Duodenal mucosa (tissue), 2 donors: ENCODE measurements at regions not wholly inside any gene's neighbourhood (a gene's known extent, or its start where the extent isn't known, plus 50 kb on each side); places are given as distances from the start of the nearest gene placed in this dataset.

ENCODE experiments used
- H3K27ac ChIP-seq: one replicate; pipeline ENCODE4 v1.7.0; 2013; ENCODE audit warnings: low read depth, low read length
- H3K27me3 ChIP-seq, 2 donors: one replicate each; pipeline ENCODE4 v1.7.0; 2013; ENCODE audit warnings: low read length in 2 of 2, control low read depth in 1 of 2; ENCODE audit not compliant: insufficient read depth in 2 of 2, control insufficient read depth in 1 of 2
- H3K36me3 ChIP-seq, 2 donors: one replicate each; pipeline ENCODE4 v1.7.0; 2013; ENCODE audit warnings: low read length in 2 of 2, control low read depth in 1 of 2; ENCODE audit not compliant: insufficient read depth in 2 of 2, control insufficient read depth in 1 of 2
- H3K4me1 ChIP-seq, 2 donors: one replicate each; pipeline ENCODE4 v1.7.0; 2013; ENCODE audit warnings: low read length in 2 of 2, control low read depth in 1 of 2; ENCODE audit not compliant: insufficient read depth in 2 of 2, control insufficient read depth in 1 of 2
- H3K4me3 ChIP-seq, 2 donors: one replicate each; pipeline ENCODE4 v1.7.0; 2013; ENCODE audit warnings: low read length in 2 of 2, low read depth in 1 of 2
- H3K9ac ChIP-seq, 2 donors: one replicate each; pipeline ENCODE4 v1.7.0; 2013; ENCODE audit warnings: low read length in 2 of 2, low read depth in 1 of 2
- H3K9me3 ChIP-seq, 2 donors: one replicate each; pipeline ENCODE4 v1.7.0; 2013; ENCODE audit warnings: low read length in 2 of 2, control low read depth in 1 of 2; ENCODE audit not compliant: control insufficient read depth in 1 of 2

DNA sequence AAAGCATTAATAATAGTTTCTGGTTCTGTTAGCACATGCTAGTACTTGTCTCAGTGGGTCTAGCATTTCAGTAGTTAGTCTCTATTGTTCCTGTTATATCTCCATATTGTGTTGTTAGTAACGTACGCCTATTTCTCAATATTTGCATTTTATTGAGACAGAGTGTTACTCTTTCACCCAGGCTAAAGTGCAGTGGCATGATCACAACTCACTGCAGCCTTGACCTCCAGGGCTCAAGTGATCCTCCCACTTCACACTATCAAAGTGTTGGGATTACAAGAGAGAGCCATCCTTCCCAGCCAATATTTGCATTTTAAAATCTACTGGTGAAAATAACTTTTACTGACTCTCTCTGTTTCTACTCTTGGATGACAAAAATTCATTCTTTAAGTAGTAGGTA lies 154.6 kb upstream of the PRR20A start:
- H3K27ac ChIP-seq = no peak overlapping the region
- H3K36me3 ChIP-seq = no peaks in the 10 kb centered on the region
- no peak overlapping the region for H3K9ac ChIP-seq
- H3K27me3 ChIP-seq = no peaks in the 10 kb centered on the region
- H3K4me1 ChIP-seq = no peaks in the 10 kb centered on the region
- H3K9me3 ChIP-seq = no peaks in the 10 kb centered on the region
- no peak overlapping the region for H3K4me3 ChIP-seq

DNA sequence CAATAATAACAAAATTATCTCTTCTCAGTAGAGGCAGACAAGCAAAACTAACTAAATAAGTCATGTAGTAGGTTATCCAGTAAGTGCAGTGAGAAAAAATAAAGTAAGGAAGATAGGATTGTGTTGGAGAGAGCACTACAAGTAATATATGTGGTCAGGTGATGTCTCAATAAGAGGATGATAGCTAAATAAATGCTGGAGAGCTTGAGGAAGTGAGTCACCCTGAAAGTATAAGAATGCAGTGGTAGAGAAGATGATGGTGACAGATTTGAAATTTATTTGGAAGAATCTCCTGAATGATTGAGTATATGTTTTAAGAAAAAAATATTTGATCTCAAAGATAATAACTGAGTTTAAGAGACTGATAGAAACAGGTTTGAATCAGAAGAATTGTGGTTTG lies 152.2 kb upstream of the PRR20A start:
- H3K9ac ChIP-seq = no peak overlapping the region
- peaks cover 0 to 8% of the 10 kb centered on the region in 2 donors for H3K9me3 ChIP-seq
- no peak overlapping the region for H3K27ac ChIP-seq
- H3K36me3 ChIP-seq = no peaks in the 10 kb centered on the region
- no peaks in the 10 kb centered on the region for H3K27me3 ChIP-seq
- H3K4me1 ChIP-seq = no peaks in the 10 kb centered on the region
- no peak overlapping the region for H3K4me3 ChIP-seq

DNA sequence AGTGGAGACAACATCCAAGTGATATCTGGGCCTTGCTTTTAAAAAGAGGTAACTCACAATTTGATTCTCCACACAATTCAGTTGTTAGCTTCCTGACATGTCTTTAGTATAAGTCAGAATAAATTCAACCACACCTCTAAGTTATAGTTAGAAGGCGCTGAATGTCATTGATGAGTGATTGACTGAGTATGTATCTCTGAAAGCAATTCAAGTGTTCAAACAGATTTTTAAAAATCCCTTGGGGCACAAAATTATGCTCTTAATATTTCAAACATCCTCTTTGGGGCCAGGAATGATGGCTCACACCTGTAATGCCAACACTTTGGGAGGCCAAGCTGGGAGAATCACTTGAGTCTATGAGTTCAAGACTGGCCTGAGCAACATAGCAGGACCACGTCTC lies 137.0 kb upstream of the PRR20A start:
- H3K9me3 ChIP-seq = peaks cover 0 to 4% of the 10 kb centered on the region in 2 donors
- no peaks in the 10 kb centered on the region for H3K27me3 ChIP-seq
- no peak overlapping the region for H3K9ac ChIP-seq
- H3K4me1 ChIP-seq = no peaks in the 10 kb centered on the region
- no peak overlapping the region for H3K4me3 ChIP-seq
- no peak overlapping the region for H3K27ac ChIP-seq
- no peaks in the 10 kb centered on the region for H3K36me3 ChIP-seq

DNA sequence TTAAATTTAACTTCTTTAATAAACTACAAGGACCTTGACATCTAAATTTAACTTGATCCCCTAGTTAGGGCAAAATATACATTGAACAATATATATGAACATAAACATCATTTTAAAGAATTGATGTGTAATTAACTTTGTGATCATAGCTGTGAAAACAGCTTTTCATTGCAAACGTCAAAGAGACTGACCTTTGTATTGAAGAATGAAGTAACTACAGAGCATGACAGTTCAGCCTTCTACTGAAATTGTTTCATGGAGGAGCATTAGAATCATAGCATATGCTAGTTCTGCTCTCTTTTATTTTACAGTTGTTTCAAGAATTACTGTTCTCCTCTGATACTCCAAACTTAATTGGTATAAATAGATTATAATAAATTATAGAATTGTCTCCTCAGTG lies 123.4 kb upstream of the PRR20A start:
- Histone ChIP-seq H3K4me1 (no peaks in the 10 kb centered on the region), H3K9me3 (peaks cover 7 to 8% of the 10 kb centered on the region in 2 donors), H3K4me3 (no peak overlapping the region)

DNA sequence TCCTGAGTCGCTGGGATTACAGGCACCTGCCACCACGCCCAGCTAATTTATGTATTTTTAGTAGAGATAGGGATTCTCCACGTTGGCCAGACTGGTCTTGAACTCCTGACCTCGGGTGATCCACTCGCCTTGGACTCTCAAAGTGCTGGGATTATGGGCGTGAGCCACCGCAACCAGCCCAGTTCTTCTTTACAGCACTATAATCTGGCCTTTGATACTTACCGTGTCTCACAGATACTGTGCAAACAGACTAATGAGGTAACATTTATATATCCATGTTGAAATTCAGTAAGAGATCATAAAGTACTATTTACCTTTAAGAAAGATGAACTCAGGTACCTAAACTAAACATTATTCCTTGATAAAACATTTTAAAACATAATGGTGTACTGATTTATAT lies 121.8 kb upstream of the PRR20A start:
- H3K9me3 ChIP-seq = peaks cover 8 to 12% of the 10 kb centered on the region in 2 donors
- H3K27ac ChIP-seq = no peak overlapping the region
- no peak overlapping the region for H3K9ac ChIP-seq
- H3K36me3 ChIP-seq = no peaks in the 10 kb centered on the region
- no peak overlapping the region for H3K4me3 ChIP-seq
- H3K27me3 ChIP-seq = no peaks in the 10 kb centered on the region
- H3K4me1 ChIP-seq = no peaks in the 10 kb centered on the region

More for the DNA sequence above, 123.4 kb upstream of the PRR20A start:
- Histone ChIP-seq H3K9ac (no peak overlapping the region), H3K27ac (no peak overlapping the region), H3K36me3 (no peaks in the 10 kb centered on the region), H3K27me3 (no peaks in the 10 kb centered on the region)

DNA sequence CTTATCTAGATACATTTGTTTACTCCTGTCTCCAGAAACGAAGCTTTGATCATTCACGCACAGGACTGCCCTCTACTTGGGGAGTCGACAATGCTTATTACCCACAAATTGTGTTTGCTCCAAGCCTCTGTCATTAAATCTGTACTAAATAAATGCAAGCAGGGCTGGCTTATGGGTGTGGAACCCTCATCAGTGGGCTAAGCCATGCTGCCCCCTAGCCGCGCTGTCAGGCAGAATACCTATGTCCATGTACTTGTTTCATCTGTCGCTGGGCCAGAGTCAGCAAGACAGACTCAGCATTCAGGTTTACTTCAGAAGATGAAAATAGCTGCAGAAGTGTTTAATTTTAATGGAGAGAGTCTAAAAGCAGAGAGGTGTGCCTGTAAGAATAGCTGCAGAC lies 110.0 kb upstream of the PRR20A start:
- Histone ChIP-seq H3K4me3 (no peak overlapping the region), H3K9me3 (peaks cover 2 to 8% of the 10 kb centered on the region in 2 donors), H3K9ac (no peak overlapping the region), H3K4me1 (no peaks in the 10 kb centered on the region), H3K27me3 (no peaks in the 10 kb centered on the region), H3K27ac (no peak overlapping the region), H3K36me3 (no peaks in the 10 kb centered on the region)

DNA sequence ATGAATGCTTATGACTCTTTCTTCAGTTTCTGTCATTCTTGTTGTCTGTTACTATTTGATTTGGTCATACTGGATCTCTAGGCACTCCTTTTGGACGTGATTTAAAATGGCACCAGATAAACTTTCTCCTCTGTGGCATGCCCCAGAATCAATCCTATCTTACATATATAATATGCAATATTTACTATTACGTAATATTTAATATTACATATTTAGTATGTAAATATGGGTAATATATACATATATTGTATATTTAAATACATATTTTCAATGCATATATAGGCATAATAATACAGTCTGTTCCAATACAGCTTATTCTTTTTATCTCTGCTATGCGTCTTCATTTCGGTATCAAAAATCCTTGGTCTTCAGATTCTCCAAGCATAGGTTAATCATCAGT lies 104.4 kb upstream of the PRR20A start:
- Histone ChIP-seq H3K4me1 (no peaks in the 10 kb centered on the region), H3K27ac (no peak overlapping the region), H3K36me3 (no peaks in the 10 kb centered on the region), H3K27me3 (no peaks in the 10 kb centered on the region), H3K9ac (no peak overlapping the region), H3K9me3 (peaks cover 0 to 6% of the 10 kb centered on the region in 2 donors), H3K4me3 (no peak overlapping the region)

DNA sequence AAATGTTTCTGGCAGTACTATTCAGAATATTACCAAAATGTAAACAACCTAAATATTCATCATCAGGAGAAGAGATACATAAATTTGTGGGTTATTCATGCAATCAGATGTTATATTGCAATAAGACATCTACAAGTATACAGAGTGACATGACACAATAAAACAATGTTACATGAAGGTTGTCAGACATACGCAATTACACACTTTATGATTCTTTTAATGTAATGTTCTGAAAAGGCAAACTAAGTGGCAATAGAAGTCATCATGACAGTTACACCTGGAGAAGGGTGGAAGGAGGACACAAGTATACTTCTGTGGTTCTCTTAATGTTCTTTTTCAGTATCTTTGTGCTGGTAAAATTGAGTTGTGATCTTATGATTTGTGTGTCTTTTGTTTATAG lies 95.8 kb upstream of the PRR20A start:
- Histone ChIP-seq H3K36me3 (no peaks in the 10 kb centered on the region), H3K27me3 (no peaks in the 10 kb centered on the region), H3K9me3 (peaks cover 0 to 15% of the 10 kb centered on the region in 2 donors), H3K4me3 (no peak overlapping the region), H3K4me1 (no peaks in the 10 kb centered on the region), H3K27ac (no peak overlapping the region), H3K9ac (no peak overlapping the region)

DNA sequence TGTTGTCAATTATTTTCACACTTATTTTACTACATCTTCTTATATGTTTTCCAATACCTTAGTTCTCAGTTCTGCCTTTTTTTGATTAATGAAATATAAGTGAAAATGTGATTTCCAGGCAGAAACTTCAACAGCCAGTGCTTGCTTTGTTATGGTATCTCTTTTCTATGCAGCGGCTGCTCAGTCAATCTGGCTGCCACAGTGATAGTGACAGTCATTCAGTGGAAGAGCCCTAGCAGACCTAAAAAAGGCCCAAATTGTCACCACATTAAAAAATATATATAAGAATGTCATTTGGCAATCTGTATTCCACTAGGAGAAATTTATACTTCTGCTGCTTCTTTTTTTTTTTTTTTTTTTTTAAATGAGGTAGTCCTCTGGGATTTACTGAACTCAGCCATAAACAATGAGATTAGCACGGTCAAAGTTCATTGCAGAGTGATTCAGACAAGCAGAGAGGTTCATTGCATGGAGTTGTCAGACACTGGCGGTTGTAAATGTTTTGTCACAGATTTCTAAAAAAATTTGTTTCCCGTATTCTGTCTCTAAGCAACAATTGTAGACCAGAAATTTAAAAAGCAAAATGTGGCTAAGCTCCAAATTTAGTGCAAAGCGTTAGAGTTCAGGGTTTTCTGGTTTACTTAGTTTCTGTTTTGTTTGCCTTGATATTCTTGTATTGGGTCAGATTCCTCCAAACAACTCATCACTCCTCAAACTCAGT lies 94.7 kb upstream of the PRR20A start:
- no peak overlapping the region for H3K9ac ChIP-seq

DNA sequence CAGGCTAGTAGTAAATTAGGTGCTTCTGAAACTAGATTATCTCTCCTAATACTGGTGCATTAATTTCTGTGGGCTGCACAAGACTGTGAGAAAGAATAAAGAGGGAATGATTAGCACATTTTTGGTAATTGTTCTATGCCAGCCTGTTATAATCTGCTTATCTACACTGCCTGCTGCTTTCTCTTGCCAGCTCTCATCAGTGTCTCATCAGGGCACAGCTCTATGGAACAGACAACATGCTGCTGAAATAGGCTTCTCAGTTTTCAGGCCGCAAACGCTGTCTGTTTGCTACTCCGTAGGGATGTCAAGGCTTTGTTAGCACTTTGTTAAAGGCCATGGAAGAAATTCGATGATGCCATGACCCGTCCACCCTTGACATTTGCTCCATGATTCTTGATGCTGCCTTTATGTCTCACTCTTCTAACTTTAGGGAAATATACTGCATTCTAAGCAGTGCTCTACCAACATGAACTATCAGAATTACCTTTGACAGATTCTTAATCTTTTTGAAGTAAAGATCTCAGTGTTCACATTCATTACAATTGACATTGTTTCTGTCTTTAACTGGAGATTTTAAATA lies 84.0 kb upstream of the PRR20A start:
- Histone ChIP-seq H3K4me3 (no peak overlapping the region), H3K27ac (no peak overlapping the region), H3K36me3 (no peaks in the 10 kb centered on the region), H3K4me1 (no peaks in the 10 kb centered on the region), H3K27me3 (no peaks in the 10 kb centered on the region), H3K9me3 (no peaks in the 10 kb centered on the region), H3K9ac (no peak overlapping the region)

More for the DNA sequence above, 94.7 kb upstream of the PRR20A start:
- Histone ChIP-seq H3K27me3 (no peaks in the 10 kb centered on the region), H3K9me3 (peaks cover 0 to 22% of the 10 kb centered on the region in 2 donors), H3K4me1 (no peaks in the 10 kb centered on the region), H3K36me3 (no peaks in the 10 kb centered on the region), H3K4me3 (no peak overlapping the region), H3K27ac (no peak overlapping the region)
